Fibroblast of lung (primary cell): ENCODE measurements at regions not wholly inside any gene's neighbourhood (a gene's known extent, or its start where the extent isn't known, plus 50 kb on each side); places are given as distances from the start of the nearest gene placed in this dataset.
"Not testable (repeated sequence)": the region's sequence is repeated elsewhere in the genome, so short reads cannot be mapped to it uniquely, and the experiment has no call there.

ENCODE experiments used
- DNase-seq, 2 donors: peaks; one replicate each; pipeline versions ENCODE4 v3.0.0 to v3.0.0-alpha.2; 2010; ENCODE audit warnings: low read depth in 2 of 2
- H2AFZ ChIP-seq: 2 replicates; pipeline ENCODE4 v1.5.1; 2012; ENCODE audit warnings: low read length, control low read depth, inconsistent platforms
- H3K27ac ChIP-seq: 2 replicates; pipeline ENCODE4 v1.5.1; 2011; ENCODE audit warnings: low read length, control low read depth; ENCODE audit not compliant: insufficient read depth
- H3K27me3 ChIP-seq: 2 replicates; pipeline ENCODE4 v1.5.1; 2011; ENCODE audit warnings: mild to moderate bottlenecking, low read length; ENCODE audit not compliant: control insufficient read depth, insufficient read depth
- H3K36me3 ChIP-seq: 2 replicates; pipeline ENCODE4 v1.5.1; 2011; ENCODE audit warnings: low read length; ENCODE audit not compliant: control insufficient read depth, insufficient read depth
- H3K4me1 ChIP-seq: 2 replicates; pipeline ENCODE4 v1.5.1; 2011; ENCODE audit warnings: low read length; ENCODE audit not compliant: control insufficient read depth, insufficient read depth; ENCODE audit errors: extremely low read depth
- H3K4me2 ChIP-seq: 2 replicates; pipeline ENCODE4 v1.5.1; 2011; ENCODE audit warnings: low read length, control low read depth; ENCODE audit not compliant: insufficient read depth; ENCODE audit errors: extremely low read depth
- H3K4me3 ChIP-seq, 4 experiments: fragments of 200-600 bp in 1 of 4; sonication (generic) in 1 of 4; replicated peaks in 1 of 4; 2 replicates each; pipeline ENCODE4 v1.5.1; 2011 to 2016; ENCODE audit warnings: low read length in 4 of 4, low read depth in 3 of 4, mild to moderate bottlenecking in 3 of 4, control low read depth in 2 of 4, inconsistent platforms in 1 of 4, mixed read lengths in 1 of 4; ENCODE audit not compliant: insufficient read depth in 1 of 4; ENCODE audit errors: control extremely low read depth in 1 of 4
- H3K79me2 ChIP-seq: 2 replicates; pipeline ENCODE4 v1.5.1; 2012; ENCODE audit warnings: mild to moderate bottlenecking, low read length, inconsistent platforms; ENCODE audit not compliant: control insufficient read depth, insufficient read depth
- H3K9ac ChIP-seq: 2 replicates; pipeline ENCODE4 v1.5.1; 2011; ENCODE audit warnings: mild to moderate bottlenecking, low read length, control low read depth; ENCODE audit not compliant: insufficient read depth
- H3K9me3 ChIP-seq: 2 replicates; pipeline ENCODE4 v1.5.1; 2012; ENCODE audit warnings: low read depth, low read length; ENCODE audit not compliant: control insufficient read depth, insufficient read depth
- H4K20me1 ChIP-seq: 2 replicates; pipeline ENCODE4 v1.5.1; 2011; ENCODE audit warnings: low read length; ENCODE audit not compliant: control insufficient read depth, insufficient read depth; ENCODE audit errors: extremely low read depth
- EZH2 ChIP-seq: IDR thresholded peaks from 2 replicates; pipeline ENCODE4 v1.5.1; 2012; ENCODE audit warnings: low read length, control low read depth, mild to moderate bottlenecking; ENCODE audit errors: missing control alignments
- TF ChIP-seq, protein P1 (sequence below), 2 donors: IDR thresholded peaks in 1 of 2; conservative IDR thresholded peaks in 1 of 2; 1 replicate in 1 of 2; 2 replicates in 1 of 2; pipeline ENCODE4 v1.5.1; 2011 to 2012; ENCODE audit warnings: low read length in 2 of 2, control low read depth in 1 of 2, inconsistent platforms in 1 of 2, low read depth in 1 of 2, mild to moderate bottlenecking in 1 of 2

DNA sequence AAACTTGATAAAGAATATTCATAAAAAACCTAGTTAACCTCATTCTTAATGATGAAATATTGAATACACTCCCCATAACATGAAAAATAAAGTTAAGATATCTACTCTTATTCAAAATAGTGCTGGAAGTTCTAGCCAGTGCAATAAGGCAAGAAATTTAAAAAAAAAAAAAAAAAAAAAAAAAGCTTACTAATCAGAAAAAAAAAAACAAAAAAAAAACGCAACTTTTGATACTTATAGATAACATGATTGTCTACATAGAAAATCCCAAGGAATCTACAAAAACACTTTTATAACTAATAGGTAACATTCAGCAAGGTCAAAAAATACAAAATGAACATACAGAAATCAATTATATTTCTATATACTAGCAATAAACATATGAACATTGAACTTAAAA lies 515.6 kb downstream of the UQCRFS1 start:
- Histone ChIP-seq H2AFZ (no peak overlapping the region), H3K36me3 (no peaks in the 10 kb centered on the region), H3K4me1 (no peaks in the 10 kb centered on the region), H3K4me2 (no peak overlapping the region), H4K20me1 (no peaks in the 10 kb centered on the region), H3K9ac (no peak overlapping the region), H3K9me3 (no peaks in the 10 kb centered on the region), H3K27ac (no peak overlapping the region), H3K4me3 (no peak overlapping the region), H3K27me3 (no peaks in the 10 kb centered on the region), H3K79me2 (no peaks in the 10 kb centered on the region)
- TF ChIP-seq, protein P1, sequence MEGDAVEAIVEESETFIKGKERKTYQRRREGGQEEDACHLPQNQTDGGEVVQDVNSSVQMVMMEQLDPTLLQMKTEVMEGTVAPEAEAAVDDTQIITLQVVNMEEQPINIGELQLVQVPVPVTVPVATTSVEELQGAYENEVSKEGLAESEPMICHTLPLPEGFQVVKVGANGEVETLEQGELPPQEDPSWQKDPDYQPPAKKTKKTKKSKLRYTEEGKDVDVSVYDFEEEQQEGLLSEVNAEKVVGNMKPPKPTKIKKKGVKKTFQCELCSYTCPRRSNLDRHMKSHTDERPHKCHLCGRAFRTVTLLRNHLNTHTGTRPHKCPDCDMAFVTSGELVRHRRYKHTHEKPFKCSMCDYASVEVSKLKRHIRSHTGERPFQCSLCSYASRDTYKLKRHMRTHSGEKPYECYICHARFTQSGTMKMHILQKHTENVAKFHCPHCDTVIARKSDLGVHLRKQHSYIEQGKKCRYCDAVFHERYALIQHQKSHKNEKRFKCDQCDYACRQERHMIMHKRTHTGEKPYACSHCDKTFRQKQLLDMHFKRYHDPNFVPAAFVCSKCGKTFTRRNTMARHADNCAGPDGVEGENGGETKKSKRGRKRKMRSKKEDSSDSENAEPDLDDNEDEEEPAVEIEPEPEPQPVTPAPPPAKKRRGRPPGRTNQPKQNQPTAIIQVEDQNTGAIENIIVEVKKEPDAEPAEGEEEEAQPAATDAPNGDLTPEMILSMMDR (conservative IDR thresholded peaks at IDR 0.05 in 1 of 2, IDR thresholded peaks at IDR 0.05 in 1 of 2; ENCODE audit: low read depth in 1 of 2, low read length in 2 of 2), result no peak
- no peak for TF ChIP-seq EZH2
- no peak for DNase-seq

DNA sequence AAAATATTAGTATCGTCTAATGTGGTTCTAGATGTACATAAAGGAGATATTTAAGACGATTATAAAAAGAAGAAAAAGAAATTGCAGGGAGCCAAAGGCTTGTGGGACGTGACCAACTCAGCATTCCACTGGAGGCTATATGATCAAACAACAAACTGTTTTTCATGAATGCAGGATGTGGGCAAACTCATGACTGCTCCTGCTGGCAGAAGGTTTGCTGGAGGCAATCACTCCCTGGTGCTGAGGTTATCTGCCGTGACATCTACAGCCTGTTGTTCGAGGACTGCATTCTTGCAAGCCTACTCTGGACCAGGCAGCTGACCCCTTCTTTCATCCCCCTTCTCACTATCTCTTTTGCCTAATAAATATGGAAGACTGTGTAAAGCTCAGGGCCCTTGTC lies 518.1 kb downstream of the UQCRFS1 start:
- Histone ChIP-seq H3K27ac (no peak overlapping the region), H2AFZ (no peak overlapping the region), H4K20me1 (no peaks in the 10 kb centered on the region), H3K79me2 (no peaks in the 10 kb centered on the region), H3K36me3 (no peaks in the 10 kb centered on the region), H3K27me3 (no peaks in the 10 kb centered on the region), H3K4me2 (no peak overlapping the region), H3K9me3 (no peaks in the 10 kb centered on the region), H3K4me3 (no peak overlapping the region), H3K4me1 (no peaks in the 10 kb centered on the region), H3K9ac (no peak overlapping the region)
- no peak for DNase-seq
- TF ChIP-seq, protein P1 (conservative IDR thresholded peaks at IDR 0.05 in 1 of 2, IDR thresholded peaks at IDR 0.05 in 1 of 2; ENCODE audit: low read depth in 1 of 2, low read length in 2 of 2), result no peak
- no peak for TF ChIP-seq EZH2

DNA sequence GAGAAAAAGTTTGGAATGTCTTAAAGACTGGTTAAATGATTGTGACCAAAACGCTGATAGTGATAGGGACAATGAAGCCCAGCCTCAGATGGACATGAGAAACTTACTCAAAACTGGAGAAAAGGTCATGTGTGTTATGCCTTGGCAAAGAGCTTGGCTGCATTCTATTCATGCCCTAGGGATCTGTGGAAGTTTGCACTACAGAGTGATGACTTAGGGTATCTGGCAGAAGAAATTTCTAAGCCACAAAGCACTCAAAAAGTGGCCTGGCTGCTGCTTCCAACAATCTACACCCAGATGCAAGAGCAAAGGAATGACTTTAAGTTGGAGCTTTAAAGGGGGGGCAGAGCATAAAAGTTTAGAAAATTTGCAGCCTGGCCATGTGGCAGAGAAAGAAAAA lies 521.3 kb downstream of the UQCRFS1 start:
- no peak for TF ChIP-seq EZH2
- TF ChIP-seq, protein P1 (conservative IDR thresholded peaks at IDR 0.05 in 1 of 2, IDR thresholded peaks at IDR 0.05 in 1 of 2; ENCODE audit: low read depth in 1 of 2, low read length in 2 of 2), result no peak
- H4K20me1 ChIP-seq, result no peaks in the 10 kb centered on the region

DNA sequence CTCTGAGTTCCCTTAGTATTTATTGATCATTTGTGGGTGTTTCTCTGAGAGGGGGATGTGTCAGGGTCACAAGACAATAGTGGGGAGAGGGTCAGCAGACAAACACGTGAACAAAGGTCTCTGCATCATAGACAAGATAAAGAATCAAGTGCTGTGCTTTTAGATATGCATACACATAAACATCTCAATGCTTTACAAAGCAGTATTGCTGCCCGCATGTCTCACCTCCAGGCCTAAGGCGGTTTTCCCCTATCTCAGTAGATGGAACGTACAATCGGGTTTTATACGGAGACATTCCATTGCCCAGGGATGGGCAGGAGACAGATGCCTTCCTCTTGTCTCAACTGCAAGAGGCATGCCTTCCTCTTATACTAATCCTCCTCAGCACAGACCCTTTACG lies 523.5 kb downstream of the UQCRFS1 start:
- H3K9me3 ChIP-seq, H3K4me3 ChIP-seq, DNase-seq, H3K4me2 ChIP-seq, H4K20me1 ChIP-seq, H3K36me3 ChIP-seq, H3K79me2 ChIP-seq, H3K4me1 ChIP-seq, H3K27me3 ChIP-seq, H3K9ac ChIP-seq, H3K27ac ChIP-seq, H2AFZ ChIP-seq: not testable (repeated sequence)

More for the DNA sequence above, 521.3 kb downstream of the UQCRFS1 start:
- Histone ChIP-seq H2AFZ (no peak overlapping the region), H3K4me2 (no peak overlapping the region), H3K36me3 (no peaks in the 10 kb centered on the region), H3K9me3 (no peaks in the 10 kb centered on the region), H3K4me1 (no peaks in the 10 kb centered on the region), H3K27me3 (no peaks in the 10 kb centered on the region), H3K27ac (no peak overlapping the region), H3K9ac (no peak overlapping the region), H3K4me3 (no peak overlapping the region), H3K79me2 (no peaks in the 10 kb centered on the region)
- DNase-seq, result no peak
